ENCODE measurements at regions not wholly inside any gene's neighbourhood (a gene's known extent, or its start where the extent isn't known, plus 50 kb on each side); places are given as distances from the start of the nearest gene placed in this dataset.

- TF ChIP-seq POLR2A (IDR thresholded peaks at IDR 0.05; ENCODE audit: low read length) (no peak), GATA1 (IDR thresholded peaks at IDR 0.05; ENCODE audit: low read depth, low read length) (no peak)
These were observed 371.6 kb upstream of the LRP1B start for GRCh38 chr2:142502402-142502801.
